DOHH2 (cell line): ENCODE measurements at regions not wholly inside any gene's neighbourhood (a gene's known extent, or its start where the extent isn't known, plus 50 kb on each side); places are given as distances from the start of the nearest gene placed in this dataset.

Experiments
- H3F3A ChIP-seq: fragments of 200-600 bp; sonication (generic), shearing (Covaris generic); 2 replicates; pipeline ENCODE4 v1.6.0; 2016; ENCODE audit warnings: antibody characterized with exemption, mild to moderate bottlenecking; ENCODE audit not compliant: control insufficient read depth, insufficient read depth
- H3K27ac ChIP-seq: fragments of 200-600 bp; sonication (generic); 2 replicates; pipeline ENCODE4 v1.5.1; 2014; ENCODE audit warnings: low read depth, mild to moderate bottlenecking, low read length, moderate library complexity
- H3K27me3 ChIP-seq: fragments of 200-600 bp; sonication (generic); 2 replicates; pipeline ENCODE4 v1.6.1; 2014; ENCODE audit warnings: mild to moderate bottlenecking, low read length, mixed read lengths; ENCODE audit not compliant: control insufficient read depth
- H3K36me3 ChIP-seq: fragments of 200-600 bp; sonication (generic); 2 replicates; pipeline ENCODE4 v1.6.1; 2014; ENCODE audit warnings: mild to moderate bottlenecking, low read length, moderate library complexity, mixed read lengths; ENCODE audit not compliant: control insufficient read depth
- H3K4me1 ChIP-seq: fragments of 200-600 bp; sonication (generic); 2 replicates; pipeline ENCODE4 v1.6.1; 2014; ENCODE audit warnings: mild to moderate bottlenecking, low read length, mixed read lengths; ENCODE audit not compliant: control insufficient read depth
- H3K4me2 ChIP-seq: fragments of 200-600 bp; sonication (generic); 2 replicates; pipeline ENCODE4 v1.6.0; 2014; ENCODE audit warnings: mild to moderate bottlenecking, low read length, moderate library complexity
- H3K4me3 ChIP-seq: fragments of 200-600 bp; sonication (generic); 2 replicates; pipeline ENCODE4 v1.5.1; 2014; ENCODE audit warnings: mild to moderate bottlenecking, low read length, mixed read lengths
- H3K79me2 ChIP-seq: fragments of 200-600 bp; sonication (generic); 2 replicates; pipeline ENCODE4 v1.6.1; 2014; ENCODE audit warnings: mild to moderate bottlenecking, low read length, mixed read lengths; ENCODE audit not compliant: control insufficient read depth
- H3K9me2 ChIP-seq: fragments of 200-600 bp; sonication (generic); replicated peaks from 2 replicates; pipeline ENCODE4 v1.6.1; 2014; ENCODE audit warnings: mild to moderate bottlenecking, low read length, mixed read lengths; ENCODE audit not compliant: control insufficient read depth
- H3K9me3 ChIP-seq: fragments of 200-600 bp; sonication (generic); 2 replicates; pipeline ENCODE4 v1.6.1; 2014; ENCODE audit warnings: antibody characterized with exemption, low read length, mixed read lengths; ENCODE audit not compliant: control insufficient read depth, insufficient read depth
- H4K20me1 ChIP-seq: fragments of 200-600 bp; sonication (generic); 2 replicates; pipeline ENCODE4 v1.6.0; 2014; ENCODE audit warnings: low read depth, mild to moderate bottlenecking, antibody characterized with exemption, low read length, moderate library complexity; ENCODE audit not compliant: control insufficient read depth, insufficient read depth
- EZH2phosphoT487 ChIP-seq: fragments of 200-600 bp; sonication (generic); IDR thresholded peaks from 2 replicates; pipeline ENCODE4 v1.6.1; 2017; ENCODE audit warnings: borderline replicate concordance, mild to moderate bottlenecking, antibody characterized with exemption, low read length, moderate library complexity, mixed read lengths
- TF ChIP-seq, protein P1 (sequence below): fragments of 200-600 bp; sonication (generic); IDR thresholded peaks from one replicate; pipeline ENCODE4 v1.5.1; 2014; ENCODE audit warnings: antibody characterized with exemption, mild to moderate bottlenecking, low read depth, low read length; ENCODE audit not compliant: poor library complexity, severe bottlenecking

DNA sequence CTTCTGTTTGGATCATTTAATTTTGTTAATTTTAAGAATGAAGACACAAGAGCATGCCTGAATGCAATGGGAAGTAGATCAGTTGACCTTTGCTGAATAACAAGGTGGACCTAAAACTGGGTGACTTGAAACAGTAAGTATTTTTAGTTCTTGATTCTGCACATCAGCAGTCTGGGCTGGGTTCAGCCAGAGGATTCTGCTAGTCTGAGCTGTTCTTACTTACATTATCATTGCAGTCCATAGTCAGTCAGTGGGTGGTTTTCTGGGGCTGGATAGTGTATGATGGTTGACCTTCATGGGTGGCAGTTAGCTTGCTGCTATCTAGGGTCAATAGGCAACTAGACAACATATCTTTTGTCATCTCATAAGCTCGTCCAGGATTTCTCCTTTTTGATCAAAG lies 91.4 kb downstream of the HS3ST1 start:
- Histone ChIP-seq H3K4me3 (no peak overlapping the region), H3K27me3 (peaks cover 8% of the 10 kb centered on the region; the same call in 1 of the 2 replicates), H4K20me1 (no peaks in the 10 kb centered on the region), H3K27ac (no peak overlapping the region), H3F3A (no peaks in the 10 kb centered on the region), H3K9me2 (no peaks in the 10 kb centered on the region; the same call in 1 of the 2 replicates), H3K79me2 (no peaks in the 10 kb centered on the region), H3K9me3 (no peaks in the 10 kb centered on the region), H3K4me1 (no peaks in the 10 kb centered on the region), H3K36me3 (no peaks in the 10 kb centered on the region), H3K4me2 (no peak overlapping the region)
- TF ChIP-seq EZH2phosphoT487 = no peak
- TF ChIP-seq, protein P1, sequence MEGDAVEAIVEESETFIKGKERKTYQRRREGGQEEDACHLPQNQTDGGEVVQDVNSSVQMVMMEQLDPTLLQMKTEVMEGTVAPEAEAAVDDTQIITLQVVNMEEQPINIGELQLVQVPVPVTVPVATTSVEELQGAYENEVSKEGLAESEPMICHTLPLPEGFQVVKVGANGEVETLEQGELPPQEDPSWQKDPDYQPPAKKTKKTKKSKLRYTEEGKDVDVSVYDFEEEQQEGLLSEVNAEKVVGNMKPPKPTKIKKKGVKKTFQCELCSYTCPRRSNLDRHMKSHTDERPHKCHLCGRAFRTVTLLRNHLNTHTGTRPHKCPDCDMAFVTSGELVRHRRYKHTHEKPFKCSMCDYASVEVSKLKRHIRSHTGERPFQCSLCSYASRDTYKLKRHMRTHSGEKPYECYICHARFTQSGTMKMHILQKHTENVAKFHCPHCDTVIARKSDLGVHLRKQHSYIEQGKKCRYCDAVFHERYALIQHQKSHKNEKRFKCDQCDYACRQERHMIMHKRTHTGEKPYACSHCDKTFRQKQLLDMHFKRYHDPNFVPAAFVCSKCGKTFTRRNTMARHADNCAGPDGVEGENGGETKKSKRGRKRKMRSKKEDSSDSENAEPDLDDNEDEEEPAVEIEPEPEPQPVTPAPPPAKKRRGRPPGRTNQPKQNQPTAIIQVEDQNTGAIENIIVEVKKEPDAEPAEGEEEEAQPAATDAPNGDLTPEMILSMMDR = no peak

DNA sequence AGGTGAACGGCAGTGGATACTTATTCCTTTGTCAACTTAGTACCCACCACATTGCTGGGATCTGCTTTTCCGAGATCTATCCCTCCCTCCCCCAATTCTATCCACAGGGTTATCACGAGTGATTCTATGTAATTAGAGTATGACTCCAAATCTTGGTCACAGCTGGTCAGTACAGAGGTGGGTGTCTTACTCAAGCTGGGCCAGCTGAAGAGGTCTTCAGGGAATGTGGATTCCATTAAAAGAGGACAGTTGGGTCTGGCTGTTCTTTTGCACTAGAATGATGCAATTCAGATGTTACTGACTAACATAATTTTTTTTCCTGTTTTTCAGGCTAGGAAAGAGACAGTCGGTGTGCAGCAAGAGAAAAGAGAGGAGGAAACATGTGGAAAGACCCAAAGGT lies 92.3 kb downstream of the HS3ST1 start:
- Histone ChIP-seq H3F3A (no peaks in the 10 kb centered on the region), H3K4me1 (no peaks in the 10 kb centered on the region), H3K4me2 (no peak overlapping the region), H4K20me1 (no peaks in the 10 kb centered on the region), H3K79me2 (no peaks in the 10 kb centered on the region), H3K4me3 (no peak overlapping the region), H3K36me3 (no peaks in the 10 kb centered on the region), H3K27ac (no peak overlapping the region), H3K9me2 (no peaks in the 10 kb centered on the region; the same call in 1 of the 2 replicates), H3K9me3 (no peaks in the 10 kb centered on the region), H3K27me3 (peaks cover 6% of the 10 kb centered on the region; the same call in 1 of the 2 replicates)
- no peak for TF ChIP-seq EZH2phosphoT487
- TF ChIP-seq, protein P1 = no peak

DNA sequence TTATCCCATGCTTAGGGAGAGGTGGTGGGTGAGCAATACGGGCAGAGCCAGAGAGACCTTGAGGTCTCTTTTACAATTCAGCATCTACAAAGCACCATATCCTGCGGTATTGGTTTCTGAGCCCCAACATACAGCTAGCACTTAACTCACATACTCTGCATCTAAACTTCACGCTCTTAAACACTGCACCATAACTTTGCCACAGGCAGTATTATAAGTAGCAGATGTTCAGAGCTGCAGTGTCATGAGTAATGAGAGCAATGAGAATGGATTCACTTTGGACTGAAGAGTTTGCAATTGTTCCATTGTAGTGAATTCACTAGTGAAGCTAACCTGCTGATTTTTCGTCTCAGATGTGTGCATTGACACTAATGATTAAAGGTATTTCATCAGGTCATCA lies 93.8 kb downstream of the HS3ST1 start:
- Histone ChIP-seq H4K20me1 (no peaks in the 10 kb centered on the region), H3K27me3 (no peaks in the 10 kb centered on the region; the same call in 1 of the 2 replicates), H3K4me1 (no peaks in the 10 kb centered on the region), H3F3A (no peaks in the 10 kb centered on the region), H3K9me3 (no peaks in the 10 kb centered on the region), H3K4me3 (no peak overlapping the region), H3K4me2 (no peak overlapping the region), H3K27ac (no peak overlapping the region), H3K9me2 (no peaks in the 10 kb centered on the region; the same call in 1 of the 2 replicates), H3K79me2 (no peaks in the 10 kb centered on the region), H3K36me3 (no peaks in the 10 kb centered on the region)
- TF ChIP-seq, protein P1 = no peak
- TF ChIP-seq EZH2phosphoT487 = no peak
